Upper lobe of left lung (tissue), 4 donors: ENCODE measurements at regions not wholly inside any gene's neighbourhood (a gene's known extent, or its start where the extent isn't known, plus 50 kb on each side); places are given as distances from the start of the nearest gene placed in this dataset.

Experiments
- CTCF ChIP-seq, 6 experiments: fragments of 450-650 bp in 4 of 6; fragments of 200-600 bp in 2 of 6; sonication (generic) in 2 of 6; IDR thresholded peaks; one replicate each; pipeline ENCODE4 v1.5.1; 2016 to 2019; ENCODE audit warnings: antibody characterized with exemption in 6 of 6
- POLR2AphosphoS5 ChIP-seq, 2 donors: sonication (generic); formaldehyde crosslinking; IDR thresholded peaks; one replicate each; pipeline ENCODE4 v1.5.1; 2017; ENCODE audit warnings: antibody characterized with exemption in 2 of 2

- TF ChIP-seq CTCF (IDR thresholded peaks at IDR 0.05) = no peak
- TF ChIP-seq POLR2AphosphoS5 (IDR thresholded peaks at IDR 0.05) = no peak
These were observed 97.9 kb upstream of the DAAM1 start for GRCh38 chr14:59090572-59090971.
